ENCODE measurements at regions not wholly inside any gene's neighbourhood (a gene's known extent, or its start where the extent isn't known, plus 50 kb on each side); places are given as distances from the start of the nearest gene placed in this dataset.

DNA sequence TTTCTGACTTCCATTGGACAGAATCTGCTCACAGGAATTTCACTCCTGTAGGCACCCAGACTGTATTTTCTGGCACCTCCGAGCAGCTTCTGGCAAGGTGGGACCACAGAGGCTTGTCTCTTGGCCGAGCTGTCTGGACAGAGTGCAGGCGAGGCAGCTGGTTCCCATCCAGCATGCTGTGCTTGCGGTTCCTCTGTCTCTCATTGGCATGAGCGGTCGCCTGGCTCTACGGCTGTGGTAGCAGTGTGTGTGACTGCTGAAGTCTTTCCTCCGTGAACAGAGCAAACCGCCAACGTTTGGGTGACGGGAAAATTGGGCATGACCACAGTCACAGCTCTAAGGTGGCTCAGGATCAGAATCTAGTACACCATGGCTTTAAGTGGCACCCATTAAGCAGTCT is 411.7 kb upstream of the NETO1 start:
- no peak for DNase-seq (ENCODE audit: low spot score)
- TF ChIP-seq, protein P1, sequence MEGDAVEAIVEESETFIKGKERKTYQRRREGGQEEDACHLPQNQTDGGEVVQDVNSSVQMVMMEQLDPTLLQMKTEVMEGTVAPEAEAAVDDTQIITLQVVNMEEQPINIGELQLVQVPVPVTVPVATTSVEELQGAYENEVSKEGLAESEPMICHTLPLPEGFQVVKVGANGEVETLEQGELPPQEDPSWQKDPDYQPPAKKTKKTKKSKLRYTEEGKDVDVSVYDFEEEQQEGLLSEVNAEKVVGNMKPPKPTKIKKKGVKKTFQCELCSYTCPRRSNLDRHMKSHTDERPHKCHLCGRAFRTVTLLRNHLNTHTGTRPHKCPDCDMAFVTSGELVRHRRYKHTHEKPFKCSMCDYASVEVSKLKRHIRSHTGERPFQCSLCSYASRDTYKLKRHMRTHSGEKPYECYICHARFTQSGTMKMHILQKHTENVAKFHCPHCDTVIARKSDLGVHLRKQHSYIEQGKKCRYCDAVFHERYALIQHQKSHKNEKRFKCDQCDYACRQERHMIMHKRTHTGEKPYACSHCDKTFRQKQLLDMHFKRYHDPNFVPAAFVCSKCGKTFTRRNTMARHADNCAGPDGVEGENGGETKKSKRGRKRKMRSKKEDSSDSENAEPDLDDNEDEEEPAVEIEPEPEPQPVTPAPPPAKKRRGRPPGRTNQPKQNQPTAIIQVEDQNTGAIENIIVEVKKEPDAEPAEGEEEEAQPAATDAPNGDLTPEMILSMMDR (IDR thresholded peaks at IDR 0.05) = no peak
- no peak for ATAC-seq (ENCODE audit: low FRiP score)

- no peak for ATAC-seq (ENCODE audit: low FRiP score)
- no peak for DNase-seq (ENCODE audit: low spot score)
- TF ChIP-seq, protein P1 (IDR thresholded peaks at IDR 0.05) = no peak
These were observed 407.2 kb upstream of the NETO1 start for GRCh38 chr18:73274812-73275621.

DNA sequence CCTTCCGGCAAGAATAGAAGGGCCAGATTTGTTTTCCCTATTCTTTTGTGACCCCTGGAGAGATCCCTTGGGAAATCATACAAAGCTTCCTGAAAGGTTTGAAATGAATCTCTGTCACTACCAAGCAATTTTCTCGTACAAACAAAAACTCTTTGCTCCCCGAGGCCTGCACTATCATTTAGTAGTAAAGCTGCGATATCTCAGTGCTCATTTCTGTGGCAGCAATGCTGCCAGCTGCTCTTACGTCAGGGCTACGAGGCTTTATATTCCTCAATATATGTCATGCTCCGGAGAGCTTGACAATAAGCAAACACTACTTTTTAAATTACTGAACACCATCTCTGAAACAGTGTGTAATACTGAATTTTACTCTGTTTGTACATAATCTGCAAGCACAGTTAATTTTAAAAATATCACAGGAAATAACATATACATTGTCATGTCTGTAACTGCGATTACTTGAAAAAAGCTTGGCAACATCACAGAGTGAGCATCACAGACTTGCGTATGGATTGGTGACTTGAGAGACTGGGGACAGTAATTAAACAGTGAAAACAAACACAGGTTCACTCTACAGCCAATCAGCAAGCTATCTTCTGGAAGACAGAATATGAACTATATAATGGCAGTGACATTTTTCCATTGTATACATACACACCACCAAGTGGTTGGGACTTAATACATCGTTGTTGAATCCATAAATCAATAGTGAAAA is 403.3 kb upstream of the NETO1 start:
- TF ChIP-seq, protein P1 (IDR thresholded peaks at IDR 0.05) = no peak
- DNase-seq (ENCODE audit: low spot score) = no peak
- no peak for ATAC-seq (ENCODE audit: low FRiP score)

DNA sequence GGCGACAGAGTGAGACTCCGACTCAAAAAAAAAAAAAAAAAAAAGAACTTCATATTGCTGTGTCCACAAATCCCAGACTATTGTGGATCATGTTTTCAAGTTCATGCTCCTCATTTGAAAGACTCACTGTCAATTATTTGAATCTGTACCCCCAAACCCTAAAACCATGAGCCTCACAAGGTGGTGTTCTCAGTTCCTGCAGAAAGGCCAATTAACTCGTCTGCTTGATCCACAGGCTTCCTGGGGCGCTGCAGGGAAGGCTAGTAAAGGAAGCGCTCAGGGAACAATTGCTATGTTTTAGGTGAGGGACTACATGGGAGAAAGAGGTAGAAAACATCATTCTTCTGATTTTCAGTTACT is 396.8 kb upstream of the NETO1 start:
- DNase-seq (ENCODE audit: low spot score) (no peak), ATAC-seq (ENCODE audit: low FRiP score) (no peak)
- TF ChIP-seq, protein P1 (IDR thresholded peaks at IDR 0.05) = no peak

- DNase-seq (ENCODE audit: low spot score) = no peak
- TF ChIP-seq, protein P1 (IDR thresholded peaks at IDR 0.05) = no peak
These were observed 394.1 kb upstream of the NETO1 start for GRCh38 chr18:73261923-73262322.

DNA sequence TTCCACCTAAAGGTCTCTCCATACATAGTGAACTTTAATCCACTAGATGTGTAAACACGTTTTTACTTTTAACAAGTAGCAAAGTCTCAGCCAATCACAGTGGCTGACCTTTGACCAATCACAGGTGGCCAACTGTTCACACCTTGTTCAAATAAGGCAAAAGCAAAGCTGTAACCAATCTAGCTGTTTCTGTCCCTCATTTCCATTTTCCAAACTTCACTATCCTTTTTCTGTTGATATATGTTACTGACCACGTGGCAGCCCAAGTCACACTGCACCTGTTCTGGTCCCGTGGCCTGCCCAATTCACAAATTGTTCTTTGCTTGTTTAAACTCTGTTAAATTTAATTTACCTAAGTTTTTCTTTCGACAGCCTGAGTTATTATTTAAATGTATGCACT is 393.5 kb upstream of the NETO1 start:
- ATAC-seq (ENCODE audit: low FRiP score) = no peak
- DNase-seq (ENCODE audit: low spot score) = no peak
- TF ChIP-seq, protein P1 (IDR thresholded peaks at IDR 0.05) = no peak

More at GRCh38 chr18:73261923-73262322, 394.1 kb upstream of the NETO1 start:
- ATAC-seq (ENCODE audit: low FRiP score) = no peak

Measured in omental fat pad (tissue), 3 donors.